ENCODE measurements at regions not wholly inside any gene's neighbourhood (a gene's known extent, or its start where the extent isn't known, plus 50 kb on each side); places are given as distances from the start of the nearest gene placed in this dataset.
A peak's percentile ranks its signal among the peaks of the same experiment; 100 is the strongest.

- no peaks in the 10 kb centered on the region for H3K36me3 ChIP-seq (ENCODE audit: control insufficient read depth in 2 of 2, extremely low read depth in 1 of 2, insufficient read depth in 2 of 2, low read length in 2 of 2)
- TF ChIP-seq, protein P1, sequence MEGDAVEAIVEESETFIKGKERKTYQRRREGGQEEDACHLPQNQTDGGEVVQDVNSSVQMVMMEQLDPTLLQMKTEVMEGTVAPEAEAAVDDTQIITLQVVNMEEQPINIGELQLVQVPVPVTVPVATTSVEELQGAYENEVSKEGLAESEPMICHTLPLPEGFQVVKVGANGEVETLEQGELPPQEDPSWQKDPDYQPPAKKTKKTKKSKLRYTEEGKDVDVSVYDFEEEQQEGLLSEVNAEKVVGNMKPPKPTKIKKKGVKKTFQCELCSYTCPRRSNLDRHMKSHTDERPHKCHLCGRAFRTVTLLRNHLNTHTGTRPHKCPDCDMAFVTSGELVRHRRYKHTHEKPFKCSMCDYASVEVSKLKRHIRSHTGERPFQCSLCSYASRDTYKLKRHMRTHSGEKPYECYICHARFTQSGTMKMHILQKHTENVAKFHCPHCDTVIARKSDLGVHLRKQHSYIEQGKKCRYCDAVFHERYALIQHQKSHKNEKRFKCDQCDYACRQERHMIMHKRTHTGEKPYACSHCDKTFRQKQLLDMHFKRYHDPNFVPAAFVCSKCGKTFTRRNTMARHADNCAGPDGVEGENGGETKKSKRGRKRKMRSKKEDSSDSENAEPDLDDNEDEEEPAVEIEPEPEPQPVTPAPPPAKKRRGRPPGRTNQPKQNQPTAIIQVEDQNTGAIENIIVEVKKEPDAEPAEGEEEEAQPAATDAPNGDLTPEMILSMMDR (IDR thresholded peaks at IDR 0.05; ENCODE audit: extremely low read depth in 1 of 2, insufficient read depth in 1 of 2, low read depth in 1 of 2, low read length in 2 of 2) = no peak
- TF ChIP-seq EZH2 (IDR thresholded peaks at IDR 0.05; ENCODE audit: borderline replicate concordance, low read depth, low read length, severe bottlenecking) = no peak
- no peak for TF ChIP-seq GATA2 (IDR thresholded peaks at IDR 0.05; ENCODE audit: insufficient read depth, insufficient read length, low read depth, low read length)
- no peak for TF ChIP-seq FOS (IDR thresholded peaks at IDR 0.05; ENCODE audit: borderline replicate concordance, insufficient read depth, low read length)
- TF ChIP-seq MYC (IDR thresholded peaks at IDR 0.05; ENCODE audit: low read depth, low read length) = no peak
- TF ChIP-seq POLR2AphosphoS5 (IDR thresholded peaks at IDR 0.05; ENCODE audit: insufficient read depth, low read depth, low read length) = no peak
- TF ChIP-seq POLR2A (IDR thresholded peaks at IDR 0.05; ENCODE audit: low read depth, low read length) = no peak
- TF ChIP-seq, protein P2, sequence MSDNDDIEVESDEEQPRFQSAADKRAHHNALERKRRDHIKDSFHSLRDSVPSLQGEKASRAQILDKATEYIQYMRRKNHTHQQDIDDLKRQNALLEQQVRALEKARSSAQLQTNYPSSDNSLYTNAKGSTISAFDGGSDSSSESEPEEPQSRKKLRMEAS (IDR thresholded peaks at IDR 0.05; ENCODE audit: insufficient read depth, insufficient read length) = no peak
- no peak for TF ChIP-seq JUN (IDR thresholded peaks at IDR 0.05; ENCODE audit: borderline replicate concordance, insufficient read depth, insufficient read length, low read depth)
- no peaks in the 10 kb centered on the region for H3K79me2 ChIP-seq (ENCODE audit: control insufficient read depth, insufficient read depth, low read length)
- H3K27me3 ChIP-seq (ENCODE audit: control insufficient read depth in 2 of 2, insufficient read depth in 2 of 2, low read length in 2 of 2) = peaks cover 2 to 37% of the 10 kb centered on the region in 2 experiments
- CTCF ChIA-PET = interaction anchor here (0.7 to 1.6 kb wide), 7 partner anchors 8 to 172 kb away, joined by 3 to 6 read pairs (median 3); no protein-coding TSS in a partner anchor
- FAIRE-seq = no peak
- H3K9me1 ChIP-seq (replicated peaks; ENCODE audit: control insufficient read depth, extremely low read depth, insufficient read depth, low read length) = no peaks in the 10 kb centered on the region
- peak overlapping the region; percentile 95 for H3K4me2 ChIP-seq (ENCODE audit: insufficient read depth, low read length)
- H2AFZ ChIP-seq (ENCODE audit: low read depth, low read length) = peak overlapping the region; percentile 86
- no peak overlapping the region for H3K27ac ChIP-seq (ENCODE audit: insufficient read depth, low read depth, low read length)
- peak; percentile 4 for DNase-seq (ENCODE audit: low read depth, low spot score)
- H3K9ac ChIP-seq (replicated peaks; ENCODE audit: extremely low read depth, insufficient read depth, low read length) = peak overlapping the region; percentile 38
- dilution Hi-C loops (cut with MboI; ENCODE audit: extremely low pct_ligation_motif_present, low sequenced_read_pairs) (no loop called here), intact Hi-C loops (cut with micrococcal nuclease) (loop anchor here (5.0 kb wide), 1 partner anchor 94 kb away; the partner anchor contains the start of gene HMGA2)
- H4K20me1 ChIP-seq (replicated peaks; ENCODE audit: control insufficient read depth, extremely low read depth, insufficient read depth, low read length) = no peaks in the 10 kb centered on the region
- peak overlapping the region; percentile 42 to 57 (median 53) for H3K4me3 ChIP-seq (replicated peaks in 1 of 3; ENCODE audit: insufficient read depth in 1 of 3, low read depth in 1 of 3, low read length in 3 of 3)
- no TSS peak for BruUV-seq (replicated peaks)
- peaks cover 6% of the 10 kb centered on the region for H3K4me1 ChIP-seq (ENCODE audit: control insufficient read depth, extremely low read depth, insufficient read depth, low read length)
- H3K9me3 ChIP-seq (replicated peaks; ENCODE audit: control insufficient read depth, insufficient read depth, low read length) = no peaks in the 10 kb centered on the region
- POLR2A ChIA-PET = no interaction called here
Measured at GRCh38 chr12:65728455-65728847, 95.8 kb upstream of the HMGA2 start.
